SU-DHL-6 (cell line): ENCODE measurements at regions not wholly inside any gene's neighbourhood (a gene's known extent, or its start where the extent isn't known, plus 50 kb on each side); places are given as distances from the start of the nearest gene placed in this dataset.

ENCODE experiments used
- EZH2phosphoT487 ChIP-seq: fragments of 200-600 bp; sonication (generic), shearing (Covaris generic); conservative IDR thresholded peaks from 2 replicates; pipeline ENCODE4 v1.6.1; 2018; ENCODE audit warnings: mild to moderate bottlenecking, antibody characterized with exemption, low read length, moderate library complexity, mixed read lengths
- TF ChIP-seq, protein P1 (sequence below): fragments of 200-600 bp; sonication (generic); IDR thresholded peaks from one replicate; pipeline ENCODE4 v1.5.1; 2017; ENCODE audit warnings: antibody characterized with exemption, mild to moderate bottlenecking, low read length, moderate library complexity; ENCODE audit not compliant: insufficient read depth, poor library complexity, severe bottlenecking

- TF ChIP-seq EZH2phosphoT487: no peak
- TF ChIP-seq, protein P1, sequence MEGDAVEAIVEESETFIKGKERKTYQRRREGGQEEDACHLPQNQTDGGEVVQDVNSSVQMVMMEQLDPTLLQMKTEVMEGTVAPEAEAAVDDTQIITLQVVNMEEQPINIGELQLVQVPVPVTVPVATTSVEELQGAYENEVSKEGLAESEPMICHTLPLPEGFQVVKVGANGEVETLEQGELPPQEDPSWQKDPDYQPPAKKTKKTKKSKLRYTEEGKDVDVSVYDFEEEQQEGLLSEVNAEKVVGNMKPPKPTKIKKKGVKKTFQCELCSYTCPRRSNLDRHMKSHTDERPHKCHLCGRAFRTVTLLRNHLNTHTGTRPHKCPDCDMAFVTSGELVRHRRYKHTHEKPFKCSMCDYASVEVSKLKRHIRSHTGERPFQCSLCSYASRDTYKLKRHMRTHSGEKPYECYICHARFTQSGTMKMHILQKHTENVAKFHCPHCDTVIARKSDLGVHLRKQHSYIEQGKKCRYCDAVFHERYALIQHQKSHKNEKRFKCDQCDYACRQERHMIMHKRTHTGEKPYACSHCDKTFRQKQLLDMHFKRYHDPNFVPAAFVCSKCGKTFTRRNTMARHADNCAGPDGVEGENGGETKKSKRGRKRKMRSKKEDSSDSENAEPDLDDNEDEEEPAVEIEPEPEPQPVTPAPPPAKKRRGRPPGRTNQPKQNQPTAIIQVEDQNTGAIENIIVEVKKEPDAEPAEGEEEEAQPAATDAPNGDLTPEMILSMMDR: no peak
Observed at GRCh38 chr21:38037416-38037815, 121.2 kb upstream of the KCNJ6 start.
